ENCODE measurements at regions not wholly inside any gene's neighbourhood (a gene's known extent, or its start where the extent isn't known, plus 50 kb on each side); places are given as distances from the start of the nearest gene placed in this dataset.

DNA sequence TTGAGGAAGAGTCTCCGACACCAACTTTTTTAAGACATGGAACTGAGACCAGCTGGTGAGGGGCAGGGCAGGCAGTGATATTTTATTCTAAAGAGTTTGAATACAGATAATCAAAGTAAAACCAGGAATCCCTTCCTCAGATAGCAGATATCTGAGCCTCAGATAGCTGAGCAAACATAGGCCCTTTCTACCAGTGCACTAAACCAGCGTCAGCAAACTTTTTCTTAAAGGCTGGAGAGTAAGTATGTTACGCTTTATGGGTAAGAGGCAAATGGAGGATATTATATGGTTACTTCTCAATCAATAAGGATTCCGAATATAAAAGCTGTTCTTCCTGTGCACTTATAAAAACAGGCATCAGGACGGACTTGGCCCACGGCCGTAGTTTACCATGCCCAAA is 73.9 kb downstream of the WNT5A start:
- in situ Hi-C loops (cut with HindIII; ENCODE audit: low sequenced_read_pairs) = no loop called here

DNA sequence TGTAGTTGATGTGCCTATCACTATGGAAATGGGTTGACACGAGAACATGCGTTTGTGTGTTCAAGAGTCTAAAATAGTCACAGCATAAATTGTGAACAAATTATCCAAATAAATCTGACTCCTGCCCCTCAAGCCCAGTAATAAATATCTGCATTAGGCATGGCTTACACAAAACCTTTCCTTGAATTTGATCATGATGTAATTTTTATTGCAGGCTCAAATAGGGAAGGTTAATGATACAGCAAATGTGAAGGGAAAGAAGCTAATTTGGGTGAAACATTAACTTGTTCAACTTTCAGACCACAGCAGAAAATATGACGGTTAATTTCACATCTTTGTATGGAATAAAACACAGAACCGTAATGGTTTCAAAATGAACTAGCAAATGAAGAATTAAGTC is 74.6 kb downstream of the WNT5A start:
- in situ Hi-C loops (cut with HindIII; ENCODE audit: low sequenced_read_pairs) = no loop called here

DNA sequence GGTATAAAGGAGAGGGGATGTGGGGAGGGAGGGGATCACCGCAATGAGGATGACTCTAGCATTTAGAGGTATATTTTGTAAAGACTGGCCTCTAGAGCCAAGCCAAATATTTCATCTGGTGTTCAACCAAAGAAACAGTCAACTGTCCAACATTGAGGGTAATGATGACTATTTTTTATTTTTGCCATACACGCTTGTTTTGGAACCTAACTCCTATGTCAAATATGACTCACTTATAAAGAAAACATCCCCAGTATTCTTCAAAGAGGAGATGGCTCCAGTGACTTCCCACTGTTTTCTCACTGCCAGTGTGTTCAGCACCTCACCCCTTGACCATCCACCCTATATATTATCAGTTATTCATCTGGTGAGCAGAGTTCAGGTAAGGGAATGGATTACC is 77.3 kb downstream of the WNT5A start:
- in situ Hi-C loops (cut with HindIII; ENCODE audit: low sequenced_read_pairs) = no loop called here

DNA sequence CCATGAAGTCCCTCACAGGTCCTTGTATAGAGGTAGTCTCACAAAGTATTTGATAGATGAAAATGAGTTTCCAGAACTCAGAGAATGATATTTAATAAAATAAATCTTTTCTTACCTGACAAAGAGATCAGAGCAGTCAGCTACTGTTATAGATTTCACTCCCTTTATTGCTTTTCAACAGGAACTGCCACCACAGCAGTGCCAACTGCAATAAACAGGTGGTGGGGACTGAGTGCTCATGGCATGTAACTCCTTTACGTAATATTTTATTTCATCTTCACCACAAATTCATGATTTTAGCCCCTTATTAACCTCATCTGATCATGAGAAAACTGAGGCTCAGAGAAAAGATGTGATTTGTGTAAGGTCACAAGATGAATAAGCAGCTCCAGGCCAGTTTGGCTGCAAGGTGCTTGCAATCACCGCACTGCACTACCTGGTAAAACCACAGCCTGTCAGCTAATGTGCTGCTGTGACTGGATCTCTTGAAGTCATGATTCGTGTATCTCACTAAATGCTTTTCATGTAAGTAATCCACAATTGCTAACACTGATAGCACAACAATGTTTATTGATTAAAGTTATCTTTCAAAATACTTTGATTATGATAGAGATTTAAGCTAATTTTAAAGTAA is 78.8 kb downstream of the WNT5A start:
- in situ Hi-C loops (cut with HindIII; ENCODE audit: low sequenced_read_pairs) = no loop called here

DNA sequence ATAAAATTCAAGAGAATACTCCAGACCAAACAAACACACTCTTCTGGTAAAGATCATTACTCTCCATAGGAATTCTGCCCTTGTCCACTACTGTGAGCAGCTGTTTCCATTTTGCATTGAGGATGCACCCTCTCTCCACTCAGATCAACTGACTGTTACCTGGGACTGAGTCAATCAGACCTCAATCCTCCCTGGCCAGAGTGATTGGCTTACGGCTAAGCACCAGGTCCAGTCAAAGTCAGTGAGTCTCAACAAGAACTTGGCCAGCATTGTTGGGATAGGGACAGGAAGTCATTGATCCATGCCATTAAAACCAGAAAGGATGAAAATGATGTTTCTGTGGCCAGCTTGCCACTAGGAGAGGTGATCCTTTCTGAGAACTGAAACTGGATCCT is 79.7 kb downstream of the WNT5A start:
- in situ Hi-C loops (cut with HindIII; ENCODE audit: low sequenced_read_pairs) = no loop called here

DNA sequence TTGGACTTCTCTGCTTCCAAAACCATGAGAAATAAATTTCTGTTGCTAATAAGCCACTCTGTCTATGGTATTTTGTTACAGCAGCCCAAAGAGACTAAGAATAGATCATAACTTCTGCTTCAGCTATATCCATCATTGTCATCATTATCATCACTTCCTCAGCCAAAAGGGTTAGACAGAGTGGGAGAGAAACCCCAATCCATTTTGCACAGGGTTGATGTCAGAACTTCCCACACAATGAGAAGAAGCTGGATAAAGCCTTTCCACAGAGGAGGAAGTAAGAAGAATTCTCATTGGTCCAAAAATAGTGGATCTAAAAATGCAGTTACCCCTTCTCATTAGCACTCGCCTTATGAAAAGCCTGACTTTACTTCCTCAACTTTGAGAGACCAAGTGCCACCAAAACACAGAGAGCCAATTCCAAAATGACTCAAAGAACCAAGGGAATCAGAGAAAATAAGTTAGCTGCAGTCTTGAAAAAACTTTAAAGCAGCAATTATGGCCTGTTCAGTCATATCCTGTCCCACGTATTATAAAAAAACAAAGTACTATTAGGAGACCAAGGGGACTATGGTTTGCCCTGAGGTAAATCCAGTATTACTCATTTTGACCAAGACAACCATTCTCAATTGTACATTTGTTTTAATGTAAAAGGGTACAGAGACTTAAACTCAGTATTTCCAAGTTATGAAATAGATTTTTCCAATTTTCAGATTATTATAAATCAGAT is 80.2 kb downstream of the WNT5A start:
- in situ Hi-C loops (cut with HindIII; ENCODE audit: low sequenced_read_pairs) = no loop called here

DNA sequence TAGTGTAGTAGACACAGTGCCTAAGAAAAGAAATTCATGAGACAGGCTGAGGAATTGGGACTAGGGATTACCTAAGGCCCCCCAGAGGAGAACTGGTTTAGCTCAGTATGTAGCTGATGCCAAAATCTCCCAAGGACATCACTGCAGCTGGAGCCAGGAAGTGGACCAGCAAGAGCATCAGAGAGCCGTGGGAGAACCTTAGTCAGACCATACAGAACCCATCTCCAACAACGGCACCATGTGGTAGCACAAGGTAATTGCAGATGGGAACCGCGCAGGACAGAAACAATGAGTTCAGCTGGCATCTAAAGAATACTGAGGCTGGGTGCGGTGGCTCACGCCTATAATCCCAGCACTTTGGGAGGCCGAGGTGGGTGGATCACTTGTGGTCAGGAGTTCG is 81.7 kb downstream of the WNT5A start:
- in situ Hi-C loops (cut with HindIII; ENCODE audit: low sequenced_read_pairs) = no loop called here

DNA sequence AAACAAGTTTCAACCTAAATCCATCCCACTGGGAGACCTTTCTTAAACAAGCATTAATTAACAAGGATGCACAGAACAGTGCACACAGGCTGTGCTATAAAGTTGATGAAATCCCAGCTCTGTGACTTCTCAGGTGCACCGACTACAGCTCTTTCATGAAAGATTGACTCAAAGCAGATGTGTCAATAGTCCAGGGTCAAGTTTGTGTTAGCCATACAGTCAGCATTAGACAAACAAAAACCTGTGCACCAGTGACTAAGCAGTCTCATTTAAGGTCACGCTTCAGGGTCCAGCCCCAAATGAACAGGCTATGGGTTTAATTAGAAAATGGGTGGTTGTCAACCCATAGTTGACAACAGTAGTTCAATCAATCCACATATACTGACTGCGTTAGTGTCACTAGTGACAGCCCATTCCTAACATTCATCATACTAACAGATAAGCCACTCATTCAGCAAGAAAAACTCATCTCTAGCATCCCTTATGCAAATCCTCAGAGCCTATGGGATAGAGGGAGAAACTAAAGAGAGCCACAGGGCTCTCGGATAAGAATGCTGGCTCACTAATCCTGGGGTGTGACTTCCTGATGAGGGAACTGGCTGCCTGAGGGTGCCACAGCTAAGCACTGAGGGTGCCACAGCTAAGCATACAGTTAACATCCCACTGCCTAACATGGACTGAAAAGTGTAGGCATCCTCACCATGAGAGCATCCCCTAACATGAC is 84.1 kb downstream of the WNT5A start:
- in situ Hi-C loops (cut with HindIII; ENCODE audit: low sequenced_read_pairs) = no loop called here

DNA sequence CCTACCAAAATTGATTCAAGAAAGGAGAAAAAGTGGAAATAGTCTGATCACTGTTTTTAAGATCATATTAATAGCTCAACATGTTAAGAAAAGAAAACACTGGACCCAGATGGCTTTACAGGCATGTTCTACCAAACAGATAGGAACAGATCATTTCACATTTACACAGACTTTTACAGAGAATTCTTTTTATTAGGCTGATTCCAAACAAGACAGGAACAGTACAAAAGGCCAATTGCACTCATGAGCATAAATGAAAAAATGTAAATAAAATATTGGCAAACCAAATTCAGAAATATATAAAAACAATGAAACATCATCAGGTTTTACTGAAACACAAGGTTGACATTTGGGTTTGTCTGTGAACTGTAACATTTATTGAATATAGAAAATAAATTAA is 106.5 kb downstream of the WNT5A start:
- in situ Hi-C loops (cut with HindIII; ENCODE audit: low sequenced_read_pairs) = no loop called here

DNA sequence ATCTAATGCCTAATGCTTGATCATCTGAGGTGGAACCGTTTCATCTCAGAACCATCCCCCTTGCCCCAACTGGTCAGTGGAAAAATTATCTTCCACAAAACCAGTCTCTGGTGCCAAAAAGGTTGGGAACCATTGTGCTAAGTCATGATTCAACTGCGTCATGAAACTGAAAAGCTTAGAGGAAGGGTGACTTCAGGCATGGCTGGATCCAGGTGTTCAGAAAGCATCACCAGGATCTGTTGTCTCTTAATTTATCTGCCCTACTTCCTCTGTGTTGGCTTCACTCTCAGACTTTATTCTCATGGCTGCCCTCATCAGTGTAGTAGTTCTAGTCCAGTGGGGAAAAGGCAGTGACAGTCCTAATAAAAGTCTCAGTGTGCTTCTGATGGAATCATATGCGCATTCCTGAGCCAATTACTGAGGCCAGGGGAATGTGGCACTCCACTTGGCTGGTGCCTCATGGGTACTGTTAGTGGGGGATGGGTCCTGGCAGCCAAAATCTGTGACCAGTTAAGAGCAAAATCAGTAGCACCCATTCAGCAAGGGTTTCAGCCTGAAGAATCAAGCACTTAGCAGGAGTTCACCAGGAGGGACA is 110.3 kb downstream of the WNT5A start:
- in situ Hi-C loops (cut with HindIII; ENCODE audit: low sequenced_read_pairs) = no loop called here

DNA sequence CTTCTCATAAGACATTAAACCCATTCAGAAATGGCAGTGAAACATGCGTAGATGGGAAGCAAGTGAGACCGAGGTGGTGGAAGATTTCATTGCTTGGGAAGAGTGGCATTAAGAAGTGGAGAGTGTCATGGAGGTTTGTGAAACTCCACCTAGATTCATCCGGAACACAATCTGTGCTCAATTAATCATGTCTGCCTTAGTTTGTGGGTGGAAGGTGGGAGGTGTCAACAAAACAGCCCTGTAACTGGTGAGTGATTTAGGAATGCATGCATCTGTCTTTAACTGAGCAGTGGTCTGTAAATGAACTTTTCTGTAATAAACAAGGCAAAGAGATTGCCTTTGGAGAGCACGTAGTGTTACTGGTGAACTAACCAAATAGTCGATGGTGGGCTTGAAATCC is 113.7 kb downstream of the WNT5A start:
- in situ Hi-C loops (cut with HindIII; ENCODE audit: low sequenced_read_pairs) = no loop called here

DNA sequence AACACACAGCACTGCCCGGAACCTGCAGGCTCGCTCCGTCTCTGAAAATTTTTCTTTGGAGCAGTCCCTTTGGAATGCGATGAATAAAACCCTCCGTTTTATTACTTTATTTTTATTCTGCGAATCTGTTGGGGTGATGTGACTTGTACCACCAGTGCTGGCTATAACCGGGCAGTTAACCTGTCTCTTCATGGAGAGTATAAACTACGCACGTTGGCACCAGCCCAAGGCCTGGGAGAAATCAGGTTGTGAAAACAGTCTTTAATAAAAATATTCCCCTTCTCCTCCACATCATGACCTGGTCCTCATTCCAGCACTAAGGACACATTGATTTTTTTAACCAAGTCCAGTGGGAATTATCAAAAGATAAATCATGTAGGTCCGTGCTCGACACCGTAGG is 116.8 kb downstream of the WNT5A start:
- in situ Hi-C loops (cut with HindIII; ENCODE audit: low sequenced_read_pairs) = no loop called here

DNA sequence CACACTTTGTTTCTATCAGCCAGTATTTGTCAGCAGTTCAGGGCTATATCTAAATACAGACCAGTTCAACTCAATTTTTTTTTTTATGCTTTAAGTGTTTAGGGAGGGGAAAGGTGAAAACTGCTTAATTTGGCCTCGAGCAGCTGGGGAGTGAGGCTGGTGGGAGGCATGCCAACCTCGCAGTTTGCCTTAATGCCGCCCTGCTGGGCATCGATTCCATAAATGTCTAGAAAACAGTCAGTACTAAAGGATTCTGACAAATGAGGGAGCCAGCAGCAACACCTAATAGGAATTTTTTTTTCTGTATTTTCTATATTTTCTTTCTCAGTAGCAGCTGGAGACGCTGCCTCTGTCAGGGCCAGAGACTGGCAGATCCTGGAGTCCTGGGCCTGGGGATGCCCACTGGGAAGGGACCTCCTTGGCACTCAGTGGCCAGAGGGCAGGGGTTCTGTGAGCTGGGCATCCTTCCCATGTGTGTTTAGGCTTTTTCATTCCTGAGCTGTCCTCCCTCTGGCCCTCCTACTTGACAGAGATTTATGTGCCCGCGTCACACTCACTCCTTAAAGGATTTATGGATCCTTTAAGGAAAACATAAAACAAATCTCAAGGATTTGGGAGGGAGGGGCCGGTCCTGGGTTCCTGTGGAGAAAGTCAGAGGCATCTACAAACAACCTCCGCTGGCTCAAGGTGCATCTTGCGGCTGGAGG is 117.8 kb downstream of the WNT5A start:
- in situ Hi-C loops (cut with HindIII; ENCODE audit: low sequenced_read_pairs) = no loop called here

DNA sequence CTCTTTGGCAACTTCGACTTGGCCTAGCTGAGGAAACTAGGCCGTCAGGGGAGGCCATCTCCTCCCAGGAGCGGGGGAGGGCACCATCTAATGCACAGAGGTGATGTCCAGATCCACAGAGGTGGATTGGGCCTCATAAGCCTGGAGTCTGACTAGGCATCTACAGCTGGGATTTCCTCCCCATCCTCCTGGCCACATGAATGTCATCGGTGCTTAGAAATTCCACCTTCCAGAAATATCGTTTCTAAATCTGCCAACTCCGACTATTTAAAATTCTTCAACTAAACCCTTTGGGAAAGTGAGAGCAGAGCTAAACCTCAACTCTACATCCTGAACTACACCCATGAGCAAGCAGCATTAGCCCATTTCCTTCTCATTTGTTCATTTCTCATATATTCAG is 118.7 kb downstream of the WNT5A start:
- in situ Hi-C loops (cut with HindIII; ENCODE audit: low sequenced_read_pairs) = no loop called here

DNA sequence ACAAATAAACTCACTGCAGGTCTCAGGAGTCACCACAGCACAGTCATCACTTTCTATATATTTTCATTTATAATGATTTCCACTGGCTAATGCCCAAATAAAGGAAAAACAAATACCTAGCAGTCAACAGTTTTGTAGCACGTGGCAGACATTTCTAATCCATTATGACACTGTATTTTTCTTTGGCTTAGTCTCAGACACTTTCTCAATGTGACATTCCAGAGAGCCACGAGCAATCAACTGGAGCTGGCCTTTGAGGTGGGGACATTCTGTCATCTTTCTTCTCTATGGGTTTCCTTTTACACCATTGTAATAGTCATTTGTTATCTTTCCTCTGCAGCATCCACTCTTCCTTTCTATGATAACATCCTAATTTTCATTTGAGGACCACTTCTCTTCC is 119.7 kb downstream of the WNT5A start:
- in situ Hi-C loops (cut with HindIII; ENCODE audit: low sequenced_read_pairs) = no loop called here

DNA sequence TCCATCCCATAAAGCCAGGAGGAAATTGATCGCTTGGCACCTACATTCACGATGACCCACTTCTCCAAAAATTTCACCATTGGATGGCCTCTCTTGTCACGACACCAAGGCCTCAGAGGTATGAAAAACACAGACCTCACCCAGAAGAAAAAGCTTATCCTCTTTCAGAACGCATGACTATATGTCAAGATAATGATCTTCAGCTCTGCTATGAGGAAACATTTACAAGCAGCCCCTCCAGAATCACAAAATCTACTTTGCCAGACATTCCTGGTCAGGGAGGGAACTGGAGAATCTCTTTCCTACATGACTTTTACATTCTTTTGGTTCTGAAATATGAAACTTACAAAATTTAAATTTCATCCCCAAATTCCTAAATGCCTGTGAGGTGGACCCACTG is 122.7 kb downstream of the WNT5A start:
- in situ Hi-C loops (cut with HindIII; ENCODE audit: low sequenced_read_pairs) = no loop called here

DNA sequence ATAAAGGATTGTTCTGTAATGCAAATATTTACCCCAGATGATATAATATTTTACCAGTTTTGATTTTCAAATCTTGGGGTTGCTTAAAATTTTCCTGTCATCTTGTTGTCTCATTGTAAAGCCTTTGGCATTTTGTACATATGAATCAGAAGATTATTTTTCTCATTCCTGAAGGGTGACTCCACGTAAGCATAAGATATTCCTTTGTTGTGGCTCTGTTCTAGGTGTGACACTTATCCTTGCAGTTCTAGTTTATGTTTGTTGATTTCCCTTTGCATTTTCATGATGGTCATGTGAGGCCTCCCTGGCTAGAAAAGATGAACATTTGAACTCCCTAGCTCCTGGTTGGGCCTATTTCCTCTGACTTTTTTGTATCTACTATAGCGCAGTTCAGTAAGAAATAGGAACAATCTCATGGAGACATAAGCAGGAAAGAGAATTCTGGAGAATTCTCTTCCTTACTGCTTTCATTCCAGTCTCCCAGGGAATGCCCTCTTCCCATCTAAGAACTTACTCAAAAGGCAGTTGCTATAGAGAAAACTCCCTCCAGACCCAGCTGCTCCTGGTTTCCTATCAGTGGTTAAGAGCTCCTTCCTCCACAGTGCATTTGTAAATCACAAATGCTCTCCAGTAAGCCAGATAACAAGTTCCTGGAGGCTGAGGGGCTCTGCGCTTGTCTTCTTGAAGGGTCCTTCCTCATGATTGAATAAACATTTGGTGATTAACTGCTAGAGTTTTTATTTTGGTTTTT is 124.7 kb downstream of the WNT5A start:
- in situ Hi-C loops (cut with HindIII; ENCODE audit: low sequenced_read_pairs) = no loop called here

DNA sequence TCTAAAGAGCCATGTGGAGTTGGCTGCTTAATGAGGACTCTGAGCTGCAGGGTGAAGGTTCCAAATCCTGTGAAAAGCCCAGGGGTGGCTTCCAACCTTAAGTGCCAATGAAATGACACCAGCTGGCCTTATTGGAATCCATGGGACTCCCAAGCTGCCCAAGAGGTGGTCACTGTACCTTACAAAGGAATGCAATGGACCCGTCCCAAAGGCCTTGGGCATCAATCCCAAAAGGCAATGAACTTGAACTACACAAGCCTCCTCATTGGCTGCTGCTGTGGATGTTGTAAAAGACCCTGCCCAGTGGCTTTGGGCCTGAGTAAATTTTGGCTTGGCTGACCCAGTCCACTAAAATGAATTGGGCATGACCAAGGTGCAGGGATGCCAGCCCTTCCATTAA is 129.3 kb downstream of the WNT5A start:
- in situ Hi-C loops (cut with HindIII; ENCODE audit: low sequenced_read_pairs) = no loop called here

DNA sequence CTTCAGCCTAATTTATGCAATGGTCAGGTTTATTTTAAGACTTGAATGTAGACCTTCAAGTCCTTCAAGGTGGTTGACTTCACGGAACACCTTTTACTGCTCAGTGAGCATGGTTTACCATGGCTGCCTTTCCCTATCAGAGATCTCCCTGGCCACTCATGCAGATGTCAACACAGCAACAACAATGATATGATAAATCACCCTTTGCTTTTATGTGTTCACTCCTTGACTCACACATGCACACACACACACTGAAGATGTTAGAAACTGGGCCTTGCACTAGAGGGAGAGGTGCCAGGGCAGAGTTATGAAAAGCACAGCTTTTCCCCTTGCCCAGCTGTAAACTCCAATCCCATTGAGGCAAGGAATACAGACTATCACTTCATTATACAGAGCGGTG is 134.4 kb downstream of the WNT5A start:
- in situ Hi-C loops (cut with HindIII; ENCODE audit: low sequenced_read_pairs) = no loop called here

DNA sequence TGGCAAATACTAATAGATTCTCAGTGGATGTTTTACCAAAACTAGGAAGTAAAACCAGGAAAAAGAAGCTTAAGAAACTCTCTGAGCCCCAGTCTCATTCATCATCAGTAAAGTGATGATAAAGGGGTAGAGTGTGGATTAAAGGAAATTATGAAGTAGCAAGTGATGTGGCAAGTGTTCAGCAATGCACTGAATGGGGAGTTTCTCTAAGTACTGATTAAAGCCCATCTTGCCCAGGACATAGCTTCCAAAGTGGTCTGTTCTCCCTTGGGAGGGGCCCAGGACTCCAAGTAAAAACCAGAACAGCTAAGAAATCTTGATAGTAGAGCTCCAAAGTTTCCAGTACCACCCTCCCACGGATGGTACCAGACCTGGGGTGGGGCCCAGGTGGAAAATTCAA is 137.3 kb downstream of the WNT5A start:
- in situ Hi-C loops (cut with HindIII; ENCODE audit: low sequenced_read_pairs) = loop anchor here (25.0 kb wide), 1 partner anchor 137 kb away; the partner anchor contains the start of gene WNT5A
